LHCN-M2 (cell line): ENCODE measurements at regions not wholly inside any gene's neighbourhood (a gene's known extent, or its start where the extent isn't known, plus 50 kb on each side); places are given as distances from the start of the nearest gene placed in this dataset.

Experiments
- DNase-seq: peaks from one replicate; pipeline ENCODE4 v3.0.0-alpha.2; 2012; ENCODE audit warnings: low read depth

DNA sequence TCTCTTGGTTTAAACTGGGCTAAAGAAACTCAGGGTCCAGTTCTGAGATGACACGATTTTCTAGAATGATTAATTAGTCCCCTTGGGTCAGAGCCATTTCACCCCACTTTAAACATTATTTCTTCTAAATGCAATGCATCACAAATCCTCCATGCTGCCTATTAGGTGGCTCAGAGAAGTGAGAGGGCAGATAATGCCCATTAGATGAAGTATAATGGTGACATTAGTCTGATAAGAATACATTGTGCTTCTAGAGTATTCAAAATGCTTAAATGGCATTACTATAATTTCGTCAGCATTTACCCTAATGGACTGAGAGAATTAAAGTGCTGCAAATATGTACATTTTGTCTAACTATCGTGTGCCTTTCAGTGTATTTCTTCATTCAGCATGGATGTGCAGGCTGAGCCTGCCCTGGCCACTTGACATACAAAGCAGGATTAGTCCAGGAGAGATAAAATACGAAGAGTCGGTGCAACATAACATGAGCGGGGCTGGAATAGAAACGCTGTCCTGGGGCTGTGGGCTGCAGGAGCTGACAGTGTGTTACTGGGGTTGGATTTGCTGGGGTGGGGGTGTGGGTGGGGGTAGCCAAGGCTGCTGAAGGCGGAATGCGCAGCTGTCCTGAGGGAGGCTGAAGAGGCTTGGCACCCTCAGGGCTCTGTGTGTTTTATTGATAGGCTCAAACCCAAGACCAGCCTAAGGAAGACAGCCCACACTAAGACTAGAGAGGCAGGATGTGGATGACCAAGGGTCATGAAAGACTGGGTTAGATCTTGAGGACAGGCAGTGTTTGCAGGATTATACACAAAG lies 52.8 kb upstream of the KLF6 start:
- no peak for DNase-seq

DNA sequence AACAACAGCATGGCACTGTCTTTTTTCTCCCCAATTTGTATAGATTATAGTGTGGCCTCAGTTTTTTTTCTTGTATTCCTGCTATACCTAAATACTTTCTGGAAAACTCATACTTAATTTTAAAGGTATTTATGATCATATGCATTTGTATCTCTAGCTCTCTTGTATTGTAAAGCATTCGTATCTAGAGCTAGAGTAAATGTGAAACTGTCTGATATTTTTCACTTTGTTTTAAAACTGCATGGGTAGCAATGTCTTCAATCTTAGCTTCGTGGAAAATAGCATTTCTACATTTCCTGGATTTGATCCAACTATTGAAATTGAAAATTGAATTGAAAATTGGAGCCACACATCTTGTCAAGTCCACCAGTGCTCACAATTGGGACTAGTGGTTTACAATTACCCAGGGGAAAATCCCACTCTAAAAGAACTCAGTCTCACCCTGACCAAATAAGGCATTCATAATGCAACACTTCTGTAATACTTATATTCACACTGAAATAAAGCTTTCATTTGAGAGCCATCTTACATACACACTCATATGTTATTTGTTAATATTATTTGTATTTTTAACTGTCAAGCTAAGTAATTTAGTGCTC lies 51.3 kb upstream of the KLF6 start:
- no peak for DNase-seq

DNA sequence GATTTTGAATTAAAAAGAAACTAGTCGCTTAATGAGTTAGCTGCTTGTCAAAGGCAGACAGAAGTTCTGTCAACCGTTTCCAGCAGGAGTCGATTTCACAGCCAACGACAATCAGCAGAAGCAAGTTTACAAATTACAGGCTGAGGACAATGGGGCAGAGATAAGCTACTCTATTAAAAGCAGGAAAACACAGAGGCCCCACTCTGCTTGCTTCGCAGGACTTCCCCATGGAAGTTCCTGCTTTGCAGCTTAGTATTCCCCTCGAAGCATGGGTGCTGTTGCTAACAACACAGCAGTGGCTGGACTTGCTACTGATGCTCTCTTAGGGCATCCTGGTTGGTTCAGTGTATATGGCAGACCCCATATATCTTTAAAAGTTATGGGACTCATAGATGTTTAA lies 50.8 kb upstream of the KLF6 start:
- no peak for DNase-seq

DNA sequence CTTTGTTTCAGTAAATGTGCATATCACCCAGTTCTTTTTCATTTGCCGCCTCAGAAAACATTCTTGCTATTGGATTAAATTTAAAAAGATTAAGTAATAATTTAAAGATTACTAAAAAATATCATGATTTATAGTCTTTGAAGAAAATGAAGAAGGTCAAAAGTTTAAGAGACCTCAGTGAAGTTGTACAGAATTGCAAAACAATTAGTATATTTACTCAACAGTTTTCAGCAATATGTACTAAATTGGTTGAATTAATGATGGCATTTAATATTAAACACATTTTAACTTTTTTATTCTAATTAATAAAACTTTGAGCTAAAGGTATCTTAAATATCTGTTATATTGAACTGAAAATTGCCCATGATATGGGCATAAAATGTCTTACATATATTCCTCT lies 49.9 kb upstream of the KLF6 start:
- DNase-seq, result no peak
